HG02642 (cell line): ENCODE measurements at regions not wholly inside any gene's neighbourhood (a gene's known extent, or its start where the extent isn't known, plus 50 kb on each side); places are given as distances from the start of the nearest gene placed in this dataset.

ENCODE experiments used
- ATAC-seq: cut with Tn5 transposase; IDR thresholded peaks from one replicate; pipeline ENCODE4 v1.9.1; 2021; ENCODE audit warnings: mild to moderate bottlenecking; ENCODE audit not compliant: unreplicated experiment, poor library complexity

DNA sequence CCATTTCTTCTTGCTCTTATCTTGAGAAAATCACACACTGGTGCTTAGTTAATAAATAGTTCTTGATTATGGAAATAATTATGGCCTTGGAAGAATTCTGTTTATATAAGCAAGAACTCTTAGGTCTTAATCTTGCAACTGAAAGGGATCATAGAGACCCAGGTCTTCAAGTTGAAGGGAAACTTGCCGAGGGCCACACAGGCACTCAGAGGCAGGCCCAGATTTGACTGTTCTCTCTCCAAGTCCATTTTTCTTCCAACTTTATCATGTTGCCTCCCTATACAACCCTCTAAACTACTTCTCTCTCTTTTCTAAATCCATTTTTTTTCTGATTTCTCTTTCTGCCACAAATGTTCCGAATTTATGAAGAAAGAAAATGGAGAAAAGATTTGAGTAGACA lies 94.5 kb upstream of the RMDN2 start:
- ATAC-seq: no peak

DNA sequence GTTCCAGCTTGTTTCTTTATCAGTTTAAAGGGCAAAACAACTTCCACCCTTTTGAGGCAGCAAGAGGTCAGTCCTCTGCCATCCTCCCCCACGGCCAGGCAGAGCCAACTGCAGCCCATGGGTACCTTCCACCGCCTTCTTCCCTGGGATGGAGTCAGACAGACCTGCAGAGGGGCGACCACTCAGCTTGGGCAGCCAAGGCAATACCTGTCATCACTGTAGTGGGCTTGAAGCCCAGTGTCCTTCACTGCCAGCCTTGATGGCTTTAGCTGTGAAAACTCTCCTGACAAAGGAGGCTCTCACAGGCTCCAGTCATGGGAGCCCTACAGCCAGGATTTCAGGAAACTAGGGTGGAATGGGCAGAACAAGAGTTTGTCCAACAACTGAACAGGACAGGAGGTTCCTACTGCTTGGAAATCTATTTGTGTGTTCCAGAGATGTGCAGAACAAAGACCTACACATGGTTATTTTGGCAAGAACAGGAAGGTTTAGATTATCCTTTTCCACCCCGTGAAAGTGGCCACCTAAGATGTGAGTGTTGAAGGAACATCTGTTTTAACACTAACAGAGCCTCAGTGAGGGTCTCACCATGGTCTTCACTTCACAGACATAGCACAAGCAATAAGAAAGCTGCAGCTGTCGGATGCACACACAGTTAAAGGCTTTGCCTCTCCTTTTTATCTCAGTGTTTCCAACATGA lies 93.9 kb upstream of the RMDN2 start:
- no peak for ATAC-seq

DNA sequence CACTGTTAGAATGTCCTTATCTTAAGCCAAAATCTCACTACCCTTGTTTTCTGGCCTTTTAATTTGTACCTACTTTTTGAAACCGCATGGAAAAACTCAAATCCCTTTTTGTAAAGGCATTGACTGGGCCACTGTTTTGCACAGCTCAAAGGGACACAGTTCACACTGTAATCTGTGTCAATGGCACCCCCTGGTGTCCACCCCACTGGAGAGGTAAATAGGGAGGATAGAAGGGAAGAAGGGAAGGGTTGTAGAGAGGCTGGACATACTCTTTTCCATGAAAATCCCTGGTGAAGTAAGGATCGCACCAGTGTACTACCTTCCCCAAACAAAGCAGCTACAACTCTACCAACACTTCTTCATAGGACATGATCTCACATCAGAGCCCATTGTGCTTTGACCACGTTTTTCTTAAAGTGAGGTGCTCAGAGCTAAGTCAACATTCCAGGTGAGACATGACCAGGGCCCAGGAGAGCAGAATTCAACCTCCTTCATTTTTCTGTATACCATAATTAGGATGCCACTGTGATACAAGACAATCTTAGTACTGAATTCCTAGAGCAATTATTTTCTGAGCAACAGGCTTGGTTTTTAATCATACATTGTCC lies 92.4 kb upstream of the RMDN2 start:
- ATAC-seq: peak; percentile 75

DNA sequence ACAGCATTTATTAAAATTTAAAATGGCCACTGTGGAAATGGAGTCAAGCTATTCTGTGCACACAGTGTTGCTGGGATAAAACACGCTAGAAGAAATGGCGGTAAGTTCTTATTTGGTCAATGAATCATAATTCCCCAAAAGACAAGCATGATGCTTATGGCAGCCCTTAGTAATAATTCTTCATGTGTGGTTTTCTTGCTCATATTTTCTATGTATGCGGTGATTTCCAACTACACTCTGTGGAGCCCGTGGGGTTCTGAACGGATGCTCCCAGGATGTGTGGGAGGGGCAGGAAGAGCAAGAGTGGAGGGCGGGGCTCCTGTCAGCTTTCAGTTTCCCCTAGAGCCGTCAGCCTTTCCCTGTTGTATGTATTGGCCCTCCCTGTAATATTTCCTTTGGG lies 91.7 kb upstream of the RMDN2 start:
- no peak for ATAC-seq

DNA sequence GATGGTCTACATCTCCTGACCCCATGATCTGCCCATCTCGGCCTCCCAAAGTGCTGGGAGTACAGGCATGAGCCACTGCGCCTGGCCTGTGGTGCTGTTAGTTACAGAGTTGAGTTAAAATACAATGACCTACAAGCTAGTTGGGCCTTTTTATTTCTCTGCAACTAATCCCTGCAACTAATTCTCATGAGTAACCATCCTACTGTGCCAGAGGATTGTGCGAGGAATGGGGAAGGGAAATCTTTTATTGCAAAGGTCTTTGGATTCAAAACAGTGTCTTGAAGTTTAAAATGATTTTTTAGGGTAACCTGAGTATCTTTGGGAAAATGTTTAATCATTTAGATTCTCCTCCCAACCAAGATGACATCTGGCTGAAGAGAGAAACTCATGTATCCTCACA lies 88.8 kb upstream of the RMDN2 start:
- ATAC-seq: no peak

DNA sequence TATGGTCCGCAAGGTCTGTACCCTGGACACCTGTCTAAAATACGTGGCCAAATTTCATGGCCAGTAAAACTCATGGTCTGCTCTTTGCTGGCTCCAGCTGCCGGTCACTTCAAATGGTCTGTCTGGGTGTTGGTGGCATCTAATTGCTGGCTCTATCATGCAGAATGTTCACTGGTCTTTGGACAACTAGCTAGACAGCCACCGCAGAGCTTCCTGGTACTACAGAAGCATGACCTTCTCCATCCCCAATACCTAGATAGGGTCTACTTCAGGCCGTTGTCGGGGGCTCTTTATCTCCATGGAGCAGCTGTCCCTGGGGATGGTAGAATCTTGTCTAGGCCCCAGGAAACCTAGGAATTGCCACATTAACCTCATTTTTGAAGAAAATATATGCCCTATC lies 88.4 kb upstream of the RMDN2 start:
- ATAC-seq: no peak

DNA sequence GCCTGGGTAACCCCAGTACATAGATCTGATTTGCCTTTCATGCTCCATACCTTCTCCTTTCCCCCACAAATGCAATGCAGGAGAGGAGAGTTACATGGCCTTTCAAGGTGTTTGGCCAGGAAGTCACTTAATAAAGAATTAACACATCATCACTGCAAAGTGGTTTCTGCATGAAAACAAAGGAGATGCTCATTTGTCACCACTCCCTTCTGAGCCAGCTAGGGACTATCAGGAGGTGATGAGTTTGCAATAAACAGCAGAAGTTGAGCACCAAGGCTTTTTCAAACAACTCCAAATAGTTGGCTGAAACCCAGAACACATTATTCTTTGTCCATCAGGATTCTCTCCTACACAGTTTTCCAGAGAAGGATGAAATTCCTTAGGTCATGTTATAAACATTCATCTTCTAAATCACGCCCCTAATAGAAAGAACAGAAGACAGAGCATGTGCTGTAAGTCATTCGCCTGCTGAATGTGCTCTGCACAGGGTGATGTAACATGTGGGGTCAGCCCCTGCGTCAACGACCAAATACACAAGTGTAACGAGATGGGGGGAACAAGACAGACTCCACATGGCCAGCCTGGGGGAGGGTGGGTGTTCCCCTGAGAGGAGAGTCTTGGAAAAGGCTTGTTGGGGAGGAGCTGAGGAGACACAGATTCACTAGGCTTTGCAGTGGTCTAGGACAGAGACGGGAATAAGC lies 87.3 kb upstream of the RMDN2 start:
- ATAC-seq: no peak

DNA sequence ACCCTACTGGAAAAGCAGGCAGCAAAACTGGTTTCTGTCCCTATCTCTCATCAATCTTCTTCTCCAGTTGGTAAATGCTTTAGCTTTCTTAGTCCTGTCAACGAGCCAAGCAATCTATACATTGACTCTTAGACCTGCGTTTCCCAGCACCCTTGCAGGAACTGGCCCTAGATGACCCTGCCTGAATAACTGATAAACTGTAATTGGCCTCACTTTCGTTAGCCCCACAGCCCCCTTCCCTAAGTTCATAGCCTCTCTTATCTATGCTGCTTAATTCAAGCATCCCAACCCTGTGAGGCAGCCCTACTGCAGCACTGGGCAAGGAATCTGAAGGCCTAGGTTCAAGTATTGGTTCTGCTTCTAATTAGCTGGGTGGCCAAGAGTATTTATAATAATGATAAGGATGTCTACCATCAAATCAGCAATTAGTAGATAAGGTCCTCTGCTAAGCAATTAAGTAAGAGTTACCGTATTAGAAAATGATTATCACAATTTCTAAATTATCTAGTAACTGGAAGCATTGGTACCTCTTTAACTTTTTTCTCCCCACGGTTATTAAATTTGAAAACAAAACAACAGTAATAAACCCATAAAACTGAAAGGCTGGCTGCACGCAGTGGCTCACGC lies 86.4 kb upstream of the RMDN2 start:
- no peak for ATAC-seq

DNA sequence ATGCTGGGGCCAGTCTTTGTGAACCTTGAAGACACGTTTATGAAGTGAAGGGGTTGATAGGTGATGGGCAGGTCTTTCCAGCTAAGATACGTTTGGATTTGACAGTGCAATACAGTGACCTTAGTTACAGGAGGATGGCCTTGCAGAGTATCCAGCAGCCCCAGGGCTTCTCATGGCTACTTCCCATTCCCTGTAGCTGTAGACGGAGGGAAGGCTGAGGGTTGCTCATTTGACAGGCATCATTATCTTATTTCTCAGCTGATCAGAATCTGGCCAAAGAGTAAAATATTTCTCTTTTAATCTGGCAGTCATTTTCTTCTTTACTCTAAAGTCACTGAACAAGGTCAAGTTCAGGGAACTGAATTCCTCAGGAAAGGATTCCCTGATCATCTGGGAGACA lies 85.1 kb upstream of the RMDN2 start:
- ATAC-seq: no peak

DNA sequence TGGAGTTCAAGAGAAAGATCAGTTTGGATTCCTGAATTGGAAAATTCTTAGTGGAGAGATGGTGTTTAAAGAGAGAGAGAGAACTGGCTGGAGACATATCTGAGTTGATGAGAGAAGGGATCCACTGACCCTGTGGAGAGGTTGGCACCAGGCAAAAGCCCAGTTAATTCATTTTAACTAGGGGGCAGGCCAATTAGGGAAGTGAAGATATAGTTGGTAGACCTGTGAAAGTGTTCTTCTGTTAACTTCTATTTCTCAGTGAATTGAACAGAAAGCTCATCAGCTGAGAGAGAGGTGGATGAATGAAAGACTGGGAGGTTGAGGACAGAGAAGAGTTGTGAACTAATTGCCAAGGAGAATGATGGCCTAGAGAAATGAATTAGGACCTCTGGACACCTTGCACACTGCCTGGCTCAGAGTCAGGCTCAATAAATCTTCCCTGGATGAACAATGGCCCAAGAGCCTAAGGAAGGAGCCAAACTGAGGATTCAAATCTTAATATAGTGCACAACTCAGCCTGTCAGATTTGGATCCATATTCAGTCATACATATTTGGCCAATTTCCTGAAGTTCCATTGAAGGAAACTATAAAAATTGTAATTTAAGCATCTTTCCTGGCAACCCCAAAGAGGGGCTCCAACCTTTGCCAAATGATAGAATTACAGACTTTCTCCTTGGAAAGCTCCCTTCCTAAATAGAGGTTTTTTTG lies 82.2 kb upstream of the RMDN2 start:
- no peak for ATAC-seq

DNA sequence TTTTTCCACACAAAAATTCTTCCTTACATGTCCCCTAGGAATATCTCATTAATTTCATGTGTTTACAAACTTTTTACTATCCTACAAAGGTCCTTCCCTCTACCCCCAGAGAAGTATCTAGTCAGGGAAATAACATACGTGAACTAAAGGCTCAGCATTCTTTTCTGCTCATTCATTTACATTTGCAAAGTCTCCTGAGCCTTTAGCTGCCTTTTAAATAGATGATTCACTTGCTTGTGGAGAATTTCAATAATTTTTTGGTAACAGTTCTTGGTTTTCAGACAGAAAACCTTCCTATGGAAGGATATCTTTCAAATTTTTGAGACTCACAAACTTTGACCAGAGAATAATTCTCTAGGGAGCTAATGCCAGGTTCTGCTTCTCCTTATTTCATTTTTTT lies 81.5 kb upstream of the RMDN2 start:
- ATAC-seq: no peak

DNA sequence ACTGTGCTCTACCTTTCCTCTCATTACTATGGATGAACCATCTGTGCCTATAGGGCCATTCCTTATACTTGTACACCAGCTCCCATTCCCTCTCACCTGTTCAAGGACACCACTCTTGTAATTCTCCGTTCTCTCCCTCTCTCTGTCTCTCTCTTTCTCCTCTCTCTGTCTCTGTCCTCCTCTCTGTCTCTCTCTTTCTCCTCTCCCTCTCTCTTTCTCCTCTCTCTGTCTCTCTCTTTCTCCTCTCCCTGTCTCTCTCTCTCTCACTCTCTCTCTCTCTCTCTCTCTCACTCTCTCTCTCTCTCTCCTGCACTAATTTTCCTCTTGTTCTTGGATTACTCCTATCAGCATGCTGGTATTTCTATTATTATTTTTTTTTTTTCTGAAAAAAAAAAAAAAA lies 78.9 kb upstream of the RMDN2 start:
- no peak for ATAC-seq

DNA sequence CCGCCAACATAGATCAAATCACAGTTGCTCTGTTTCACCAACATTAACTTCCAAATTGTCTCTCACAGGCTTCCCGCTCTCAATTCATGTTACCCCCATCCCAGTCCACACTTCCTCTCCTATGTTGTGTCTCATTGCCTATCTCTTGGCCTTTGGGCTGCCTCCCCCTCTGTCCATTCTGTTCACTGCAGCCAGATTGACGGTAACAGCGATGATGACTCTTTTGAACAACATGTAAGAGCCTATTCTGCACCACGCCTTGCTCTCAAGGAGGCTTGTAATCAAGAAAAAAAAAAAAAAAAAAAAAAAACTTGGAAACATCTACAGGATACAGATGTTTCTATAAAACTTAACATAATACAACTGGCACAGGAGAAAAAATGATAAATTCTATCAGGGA lies 77.3 kb upstream of the RMDN2 start:
- no peak for ATAC-seq

DNA sequence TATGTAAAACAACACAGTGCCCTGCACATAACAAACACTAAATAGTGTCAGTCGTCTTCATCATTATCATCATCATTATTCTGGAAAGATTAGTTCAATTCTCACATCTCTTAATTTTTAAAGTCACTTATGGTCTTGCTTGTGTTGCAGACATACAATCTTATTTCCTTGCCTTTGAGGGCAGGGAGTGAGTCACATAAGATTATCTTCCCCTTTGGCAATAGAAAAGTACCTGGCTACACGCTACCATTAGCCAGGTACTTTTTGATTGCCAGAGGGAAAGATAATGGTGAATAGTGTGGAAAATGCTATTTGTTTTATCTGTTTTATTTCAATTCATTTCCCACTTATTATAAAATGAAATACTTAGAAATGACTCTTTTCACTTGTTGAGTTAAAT lies 76.6 kb upstream of the RMDN2 start:
- no peak for ATAC-seq

DNA sequence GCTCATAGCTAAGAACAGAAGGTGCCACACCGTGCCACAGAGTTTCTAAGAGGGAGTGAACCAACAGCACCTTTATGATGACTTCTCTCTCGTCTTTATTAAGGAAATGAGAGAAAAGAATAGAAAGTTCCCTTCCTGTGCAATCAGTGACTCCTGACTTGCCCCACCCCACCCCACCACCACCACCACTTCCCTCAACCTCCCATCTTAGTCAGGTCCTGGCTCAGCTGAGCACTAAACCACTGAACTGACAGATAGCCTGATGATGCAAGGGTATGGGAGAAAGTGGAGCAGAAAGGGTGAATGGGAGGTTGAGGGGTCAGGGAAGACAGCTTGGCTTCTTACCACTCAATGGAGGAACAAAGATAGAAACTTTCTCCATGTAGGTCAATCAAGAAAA lies 75.2 kb upstream of the RMDN2 start:
- ATAC-seq: no peak

DNA sequence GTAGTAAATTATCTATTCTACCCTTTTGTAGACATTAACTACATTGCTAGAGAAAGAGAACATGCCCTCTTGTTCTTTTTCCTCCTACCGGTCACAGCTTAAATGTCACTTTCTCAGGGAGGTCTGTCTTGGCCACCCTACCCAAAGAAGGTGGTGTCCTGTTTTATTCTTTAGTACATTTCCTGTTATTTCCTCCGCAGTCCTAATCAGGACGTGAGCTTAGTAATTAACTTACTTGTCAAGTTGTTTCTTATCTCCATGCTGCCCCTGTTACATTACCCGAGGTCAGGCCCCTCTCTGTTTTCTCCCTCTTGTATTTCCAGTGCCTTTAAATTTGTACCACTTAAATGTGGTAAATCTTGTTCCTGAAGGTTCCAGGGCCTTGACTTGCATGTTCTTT lies 73.7 kb upstream of the RMDN2 start:
- ATAC-seq: peak; percentile 33

DNA sequence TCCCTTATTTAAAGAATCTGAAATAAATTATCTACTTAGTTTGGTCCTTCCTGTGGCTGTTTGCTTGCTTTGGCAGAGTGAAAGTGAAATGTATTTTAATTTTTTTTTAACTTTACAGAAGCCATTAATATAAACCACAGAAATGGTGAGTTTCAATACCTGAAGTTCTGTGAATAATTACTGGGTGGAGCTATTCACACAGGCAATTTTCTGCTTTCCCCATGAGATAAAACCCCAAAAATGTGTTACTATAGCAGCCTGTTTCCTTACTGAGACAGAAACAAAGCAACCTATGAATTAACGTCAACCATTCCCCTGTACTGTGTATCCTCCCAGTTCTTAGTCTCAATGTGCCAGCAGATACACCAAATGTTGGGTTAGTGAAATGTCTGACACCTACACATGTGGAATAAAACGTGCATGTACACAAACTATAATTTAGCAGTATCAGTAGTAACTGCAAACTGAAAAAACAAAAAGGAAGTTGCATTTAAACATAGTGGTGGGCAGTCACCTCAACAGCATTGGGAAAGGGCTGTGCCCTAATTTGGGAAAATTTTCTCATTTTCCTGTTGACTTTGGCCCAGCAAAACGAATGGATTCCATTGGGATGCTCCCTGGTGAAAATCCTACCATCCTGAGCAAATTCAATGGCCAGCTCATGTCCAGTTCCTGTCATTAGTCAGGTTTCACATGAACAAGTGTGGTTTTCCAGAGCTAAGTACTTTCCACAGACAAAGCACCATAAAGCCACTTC lies 73.1 kb upstream of the RMDN2 start:
- peak; percentile 65 for ATAC-seq

DNA sequence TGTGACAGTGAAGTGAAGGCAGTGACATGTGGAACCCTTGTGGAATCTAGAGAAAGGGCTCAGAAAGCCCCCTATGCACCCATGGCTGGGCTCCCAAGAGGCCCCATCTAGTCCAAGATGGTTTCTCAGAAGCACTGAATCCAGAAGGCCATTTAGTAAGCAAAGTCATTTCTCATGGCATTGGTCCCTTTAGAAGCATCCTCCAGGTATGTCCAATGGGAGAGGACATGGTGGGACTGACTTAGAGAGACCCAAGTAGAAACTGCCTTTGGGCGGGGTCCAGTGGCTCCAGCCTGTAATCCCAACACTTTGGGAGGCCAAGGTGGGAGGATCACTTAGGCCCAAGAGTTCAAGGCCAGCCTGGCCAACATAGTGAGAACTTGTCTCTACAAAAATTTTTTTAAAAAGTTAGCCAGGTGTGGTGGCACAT lies 72.5 kb upstream of the RMDN2 start:
- ATAC-seq: no peak

DNA sequence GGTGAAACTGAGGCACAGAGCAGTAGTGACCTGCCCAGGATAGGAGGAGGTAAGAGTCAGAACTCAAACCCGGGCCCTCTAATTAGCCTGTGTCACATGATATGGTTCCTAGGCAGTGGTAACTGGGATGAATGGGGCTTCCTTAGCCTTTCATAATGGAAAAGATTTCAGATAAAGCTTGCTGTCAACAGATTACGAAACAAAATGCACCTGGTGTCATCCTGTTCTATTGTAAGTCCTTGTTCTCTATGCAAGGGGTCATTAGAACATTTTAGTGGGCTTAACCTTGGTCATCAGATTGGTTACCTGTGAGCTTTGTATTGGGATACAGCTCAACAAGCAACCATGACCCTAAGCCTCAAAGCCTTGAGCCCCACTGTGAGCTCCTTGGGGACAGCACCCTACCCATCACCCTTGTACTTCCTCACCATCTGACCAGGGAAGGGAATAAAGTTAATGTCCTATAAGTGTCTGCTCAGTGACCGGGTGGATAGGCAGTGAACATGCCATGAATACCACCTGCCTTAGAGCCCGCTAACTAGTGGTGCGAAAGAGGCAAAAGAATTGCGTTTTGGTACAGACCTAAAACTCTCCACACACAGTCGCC lies 70.3 kb upstream of the RMDN2 start:
- ATAC-seq: no peak
